ENCODE measurements at regions not wholly inside any gene's neighbourhood (a gene's known extent, or its start where the extent isn't known, plus 50 kb on each side); places are given as distances from the start of the nearest gene placed in this dataset.

- Mint-ChIP-seq H3K4me3 (peak overlapping the region; percentile 19), H3K9me3 (no peaks in the 10 kb centered on the region), H3K27ac (peak overlapping the region; percentile 75), H3K27me3 (ENCODE audit: low read depth) (no peaks in the 10 kb centered on the region), H3K4me1 (ENCODE audit: low read depth) (peaks cover 30% of the 10 kb centered on the region), H3K36me3 (ENCODE audit: low read depth) (peaks cover 3% of the 10 kb centered on the region)
Observed at GRCh38 chr10:110387617-110387982, 82.9 kb upstream of the SMNDC1 start.

GRCh38 chr10:110387983-110388686 lies 83.4 kb upstream of the SMNDC1 start:
- H3K4me3 Mint-ChIP-seq = peak overlapping the region; percentile 16
- H3K9me3 Mint-ChIP-seq = no peaks in the 10 kb centered on the region
- peaks cover 36% of the 10 kb centered on the region for H3K4me1 Mint-ChIP-seq (ENCODE audit: low read depth)
- H3K27ac Mint-ChIP-seq = peak overlapping the region; percentile 75
- H3K36me3 Mint-ChIP-seq (ENCODE audit: low read depth) = peaks cover 3% of the 10 kb centered on the region
- H3K27me3 Mint-ChIP-seq (ENCODE audit: low read depth) = no peaks in the 10 kb centered on the region

- Mint-ChIP-seq H3K9me3 (no peaks in the 10 kb centered on the region), H3K27me3 (ENCODE audit: low read depth) (no peaks in the 10 kb centered on the region), H3K36me3 (ENCODE audit: low read depth) (peaks cover 3% of the 10 kb centered on the region), H3K27ac (peak overlapping the region; percentile 75), H3K4me3 (no peak overlapping the region), H3K4me1 (ENCODE audit: low read depth) (peaks cover 39% of the 10 kb centered on the region)
Observed at GRCh38 chr10:110388687-110389052, 84.0 kb upstream of the SMNDC1 start.

GRCh38 chr10:110389255-110389654 lies 84.5 kb upstream of the SMNDC1 start:
- peaks cover 42% of the 10 kb centered on the region for H3K4me1 Mint-ChIP-seq (ENCODE audit: low read depth)
- H3K36me3 Mint-ChIP-seq (ENCODE audit: low read depth) = peaks cover 3% of the 10 kb centered on the region
- no peak overlapping the region for H3K4me3 Mint-ChIP-seq
- H3K9me3 Mint-ChIP-seq = no peaks in the 10 kb centered on the region
- H3K27me3 Mint-ChIP-seq (ENCODE audit: low read depth) = no peaks in the 10 kb centered on the region
- H3K27ac Mint-ChIP-seq = no peak overlapping the region

GRCh38 chr10:110391541-110391940 lies 86.8 kb upstream of the SMNDC1 start:
- H3K4me1 Mint-ChIP-seq (ENCODE audit: low read depth) = peaks cover 61% of the 10 kb centered on the region

DNA sequence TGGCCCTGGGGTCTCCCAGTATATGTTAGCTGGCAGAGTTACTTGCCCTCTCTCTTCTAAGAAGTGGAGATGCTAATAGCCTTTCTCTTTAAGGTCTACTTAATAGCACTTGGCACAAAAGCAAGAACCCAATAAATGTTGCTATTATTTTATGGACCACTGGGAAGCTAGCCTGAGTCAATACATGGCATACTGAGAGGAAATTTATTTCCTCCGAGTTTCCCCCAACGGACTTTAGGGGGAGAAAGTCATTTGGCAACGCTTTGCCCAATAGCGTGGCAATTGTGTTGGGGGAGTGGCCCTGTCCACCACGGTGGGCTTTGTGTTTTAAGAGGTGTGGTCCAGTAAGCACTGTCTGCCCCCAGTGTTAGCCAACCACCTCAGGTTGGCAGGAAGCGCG lies 87.4 kb upstream of the SMNDC1 start:
- H3K27me3 Mint-ChIP-seq (ENCODE audit: low read depth) = no peaks in the 10 kb centered on the region
- H3K27ac Mint-ChIP-seq = no peak overlapping the region
- no peaks in the 10 kb centered on the region for H3K9me3 Mint-ChIP-seq
- no peak overlapping the region for H3K4me3 Mint-ChIP-seq
- H3K36me3 Mint-ChIP-seq (ENCODE audit: low read depth) = peaks cover 3% of the 10 kb centered on the region
- peaks cover 62% of the 10 kb centered on the region for H3K4me1 Mint-ChIP-seq (ENCODE audit: low read depth)

More at GRCh38 chr10:110391541-110391940, 86.8 kb upstream of the SMNDC1 start:
- Mint-ChIP-seq H3K27ac (no peak overlapping the region), H3K4me3 (no peak overlapping the region), H3K27me3 (ENCODE audit: low read depth) (no peaks in the 10 kb centered on the region), H3K9me3 (no peaks in the 10 kb centered on the region), H3K36me3 (ENCODE audit: low read depth) (peaks cover 3% of the 10 kb centered on the region)

DNA sequence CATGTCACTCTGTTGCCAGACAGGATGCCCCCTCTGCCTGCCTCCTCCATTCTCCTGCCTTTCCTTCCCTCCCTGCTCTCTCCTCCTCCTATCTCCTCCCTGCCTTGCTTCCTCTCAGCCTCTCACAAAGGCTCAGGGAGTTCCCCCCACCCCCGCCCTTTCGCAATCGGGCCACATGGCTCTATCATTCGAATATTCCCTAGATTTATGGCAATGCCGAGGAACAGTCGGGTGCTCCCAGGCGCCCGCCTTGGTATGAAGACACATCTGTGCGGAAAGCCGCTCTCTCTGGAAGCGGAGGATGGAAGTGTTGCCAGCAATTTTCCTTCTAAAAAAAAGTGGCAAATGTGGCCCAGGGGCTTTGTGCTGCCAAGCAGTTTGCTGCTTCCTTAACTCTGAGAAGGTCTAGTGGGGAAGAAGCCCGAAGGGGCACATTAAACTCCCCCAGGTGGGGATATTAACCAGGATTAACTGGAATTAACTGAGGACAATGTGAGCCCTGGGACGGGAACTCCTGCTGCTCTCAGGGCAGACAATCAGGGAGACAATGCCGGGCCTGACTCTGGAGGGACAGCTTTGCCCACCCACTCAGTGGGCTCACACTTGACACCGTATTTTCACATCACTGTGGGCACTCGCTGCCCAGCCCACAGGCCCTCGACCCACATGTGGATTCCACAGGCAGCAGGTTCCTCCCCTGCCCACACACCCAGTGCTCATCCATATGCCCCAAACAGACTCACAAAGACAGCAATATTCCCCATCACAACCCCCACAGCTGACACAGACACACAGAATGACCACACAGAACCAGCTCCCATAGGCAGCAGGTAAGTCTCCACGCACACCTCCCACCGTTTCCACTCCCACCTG lies 88.4 kb upstream of the SMNDC1 start:
- no peak overlapping the region for H3K27ac Mint-ChIP-seq
- H3K27me3 Mint-ChIP-seq (ENCODE audit: low read depth) = no peaks in the 10 kb centered on the region
- peaks cover 3% of the 10 kb centered on the region for H3K36me3 Mint-ChIP-seq (ENCODE audit: low read depth)
- H3K9me3 Mint-ChIP-seq = no peaks in the 10 kb centered on the region
- H3K4me3 Mint-ChIP-seq = no peak overlapping the region
- peaks cover 61% of the 10 kb centered on the region for H3K4me1 Mint-ChIP-seq (ENCODE audit: low read depth)

DNA sequence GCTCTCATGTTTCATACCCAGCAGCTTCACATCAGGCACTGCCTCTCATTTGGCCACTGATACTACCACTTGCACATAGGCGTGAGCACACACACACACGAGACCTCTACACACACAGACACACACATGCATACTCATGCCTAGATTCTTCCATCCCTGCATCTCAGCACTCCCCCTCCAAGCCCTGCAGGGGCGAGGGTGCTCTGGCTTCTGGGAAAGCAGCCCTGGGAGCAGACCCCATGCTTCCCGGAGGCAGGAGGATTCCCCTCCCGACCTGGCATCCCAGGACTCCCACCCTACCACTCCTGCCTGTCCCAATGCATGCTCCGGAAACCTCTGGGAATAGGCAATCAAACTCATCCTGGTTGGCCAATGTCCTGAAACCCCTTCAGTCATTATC lies 89.1 kb upstream of the SMNDC1 start:
- Mint-ChIP-seq H3K36me3 (ENCODE audit: low read depth) (peaks cover 6% of the 10 kb centered on the region), H3K4me3 (no peak overlapping the region), H3K9me3 (no peaks in the 10 kb centered on the region), H3K4me1 (ENCODE audit: low read depth) (peaks cover 58% of the 10 kb centered on the region), H3K27ac (no peak overlapping the region), H3K27me3 (ENCODE audit: low read depth) (no peaks in the 10 kb centered on the region)

GRCh38 chr10:110394296-110394695 lies 89.6 kb upstream of the SMNDC1 start:
- H3K27me3 Mint-ChIP-seq (ENCODE audit: low read depth) = no peaks in the 10 kb centered on the region
- H3K4me3 Mint-ChIP-seq = no peak overlapping the region
- H3K9me3 Mint-ChIP-seq = no peaks in the 10 kb centered on the region
- H3K27ac Mint-ChIP-seq = no peak overlapping the region
- H3K36me3 Mint-ChIP-seq (ENCODE audit: low read depth) = peaks cover 9% of the 10 kb centered on the region
- H3K4me1 Mint-ChIP-seq (ENCODE audit: low read depth) = peaks cover 61% of the 10 kb centered on the region

- peaks cover 9% of the 10 kb centered on the region for H3K36me3 Mint-ChIP-seq (ENCODE audit: low read depth)
- H3K4me1 Mint-ChIP-seq (ENCODE audit: low read depth) = peaks cover 59% of the 10 kb centered on the region
- H3K9me3 Mint-ChIP-seq = no peaks in the 10 kb centered on the region
- no peaks in the 10 kb centered on the region for H3K27me3 Mint-ChIP-seq (ENCODE audit: low read depth)
- no peak overlapping the region for H3K4me3 Mint-ChIP-seq
- H3K27ac Mint-ChIP-seq = peak overlapping the region; percentile 38
Observed at GRCh38 chr10:110394898-110395297, 90.2 kb upstream of the SMNDC1 start.

DNA sequence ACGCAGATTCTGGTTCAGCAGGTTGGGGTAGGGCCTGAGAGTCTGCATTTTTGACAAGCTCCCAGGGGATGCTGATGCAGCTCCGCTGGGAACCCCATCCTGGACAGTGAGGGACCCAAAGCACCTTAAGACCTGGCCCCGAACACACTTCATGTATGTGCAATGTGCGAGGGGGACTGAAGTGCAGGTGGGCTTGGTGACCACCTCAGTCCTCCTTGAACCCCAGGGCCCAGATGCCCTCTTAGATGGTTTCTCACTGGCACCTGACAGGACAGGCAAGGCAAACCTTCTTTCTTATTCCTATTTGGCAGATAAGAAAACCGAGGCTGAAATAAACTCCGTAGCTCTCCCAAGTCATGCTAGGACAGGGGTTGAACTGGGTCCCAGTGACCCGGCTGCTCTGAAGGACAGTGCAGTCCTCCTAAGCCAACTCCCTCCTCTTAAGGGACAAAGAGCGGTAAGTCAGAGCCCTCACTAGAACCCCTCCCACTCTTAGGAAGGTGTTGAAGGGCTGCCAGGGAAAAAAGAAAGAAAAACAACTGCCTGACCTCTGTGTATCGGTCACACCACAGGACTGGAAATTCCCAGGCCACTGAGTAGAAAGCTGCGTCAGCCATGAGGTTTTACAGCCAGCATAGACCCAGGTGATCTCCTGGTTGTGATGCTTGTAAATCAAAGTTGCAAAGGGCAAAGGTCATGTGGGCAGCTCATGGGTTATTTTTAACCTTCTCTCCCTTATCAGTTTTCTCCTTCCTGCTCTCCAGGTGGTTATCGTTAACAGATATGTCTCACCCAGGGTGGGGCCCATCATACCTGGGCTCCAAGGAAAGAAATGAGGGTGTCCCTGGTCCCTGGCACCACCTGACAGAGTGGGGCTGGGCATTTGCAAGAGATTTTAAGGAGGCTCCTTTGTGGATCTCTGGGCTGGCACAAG lies 90.9 kb upstream of the SMNDC1 start:
- Mint-ChIP-seq H3K27me3 (ENCODE audit: low read depth) (no peaks in the 10 kb centered on the region), H3K4me1 (ENCODE audit: low read depth) (peaks cover 63% of the 10 kb centered on the region), H3K27ac (peak overlapping the region; percentile 72), H3K9me3 (no peaks in the 10 kb centered on the region), H3K4me3 (peak overlapping the region; percentile 32), H3K36me3 (ENCODE audit: low read depth) (peaks cover 9% of the 10 kb centered on the region)

DNA sequence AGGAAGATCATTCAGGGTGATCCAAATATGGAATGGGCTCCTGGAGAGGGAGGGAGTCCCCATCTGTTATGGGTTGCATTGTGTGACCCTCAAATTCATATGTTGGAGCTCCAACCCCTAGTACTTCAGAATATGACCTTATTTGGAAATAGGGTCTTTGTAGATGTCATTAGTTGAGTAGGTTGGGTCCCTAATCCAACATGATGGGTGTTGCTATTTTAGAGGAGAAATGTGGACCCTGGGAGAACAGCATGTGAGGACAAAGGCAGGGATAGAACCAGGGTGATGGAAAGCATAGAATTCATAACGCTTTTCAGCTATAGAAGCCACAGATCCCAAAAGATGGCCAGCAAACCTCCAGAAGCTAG lies 91.5 kb upstream of the SMNDC1 start:
- H3K27me3 Mint-ChIP-seq (ENCODE audit: low read depth) = no peaks in the 10 kb centered on the region
- peaks cover 63% of the 10 kb centered on the region for H3K4me1 Mint-ChIP-seq (ENCODE audit: low read depth)
- peak overlapping the region; percentile 32 for H3K4me3 Mint-ChIP-seq
- H3K36me3 Mint-ChIP-seq (ENCODE audit: low read depth) = peaks cover 5% of the 10 kb centered on the region
- H3K27ac Mint-ChIP-seq = peak overlapping the region; percentile 72
- no peaks in the 10 kb centered on the region for H3K9me3 Mint-ChIP-seq

GRCh38 chr10:110397856-110398255 lies 93.1 kb upstream of the SMNDC1 start:
- H3K9me3 Mint-ChIP-seq = no peaks in the 10 kb centered on the region
- no peaks in the 10 kb centered on the region for H3K27me3 Mint-ChIP-seq (ENCODE audit: low read depth)
- H3K27ac Mint-ChIP-seq = no peak overlapping the region
- peaks cover 61% of the 10 kb centered on the region for H3K4me1 Mint-ChIP-seq (ENCODE audit: low read depth)
- H3K36me3 Mint-ChIP-seq (ENCODE audit: low read depth) = peaks cover 5% of the 10 kb centered on the region
- H3K4me3 Mint-ChIP-seq = no peak overlapping the region

DNA sequence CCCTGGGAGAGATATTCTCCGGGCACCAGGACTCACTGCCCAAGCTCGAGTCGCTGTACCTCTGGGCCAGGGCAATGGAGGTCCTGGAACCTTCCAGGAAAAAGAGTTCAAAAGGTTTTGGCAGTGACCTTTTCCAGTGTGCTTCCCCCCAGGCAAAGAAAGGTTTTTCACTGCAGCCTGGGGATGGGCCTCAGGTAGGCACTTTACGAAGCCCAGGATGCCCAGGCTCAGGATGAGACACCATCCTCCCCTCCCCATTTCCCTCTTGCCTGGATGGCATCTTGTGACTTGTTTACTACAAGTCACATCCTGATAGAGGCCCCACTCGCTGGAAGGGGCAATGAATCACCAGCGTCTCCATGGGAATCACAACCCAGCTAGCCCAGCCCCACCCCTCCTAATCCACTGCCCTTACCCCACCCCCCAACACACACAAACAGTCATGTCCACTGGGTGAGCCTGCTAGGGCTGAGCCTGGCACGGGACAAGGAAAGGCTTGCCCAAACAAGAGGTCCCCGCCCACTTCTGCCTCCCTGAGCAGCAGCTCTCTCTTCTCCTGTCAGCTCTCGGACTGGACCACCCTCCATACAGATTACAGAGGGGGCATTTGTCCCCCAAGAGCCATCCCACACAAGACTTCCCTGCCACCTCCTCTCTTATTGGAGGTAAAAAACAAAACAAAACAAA lies 93.8 kb upstream of the SMNDC1 start:
- H3K27me3 Mint-ChIP-seq (ENCODE audit: low read depth) = no peaks in the 10 kb centered on the region
- no peaks in the 10 kb centered on the region for H3K9me3 Mint-ChIP-seq
- H3K4me1 Mint-ChIP-seq (ENCODE audit: low read depth) = peaks cover 54% of the 10 kb centered on the region
- peak overlapping the region; percentile 31 for H3K27ac Mint-ChIP-seq
- H3K4me3 Mint-ChIP-seq = no peak overlapping the region
- H3K36me3 Mint-ChIP-seq (ENCODE audit: low read depth) = peaks cover 5% of the 10 kb centered on the region

Data from T-helper 1 cell treated with Interleukin-12 subunit alpha and Interleukin-12 subunit beta and Interleukin-4 antibody, amounts not matched to agents 30 μg/mL and 1 μg/mL, for 36 hours (primary cell).